GM23248 (cell line): ENCODE measurements at regions not wholly inside any gene's neighbourhood (a gene's known extent, or its start where the extent isn't known, plus 50 kb on each side); places are given as distances from the start of the nearest gene placed in this dataset.

Source experiments
- EZH2 ChIP-seq: fragments of 200-600 bp; sonication (generic); IDR thresholded peaks from 2 replicates; pipeline ENCODE4 v1.6.1; 2018; ENCODE audit warnings: antibody characterized with exemption, mild to moderate bottlenecking; ENCODE audit not compliant: insufficient read depth, poor library complexity, severe bottlenecking
- EZH2phosphoT487 ChIP-seq: fragments of 200-600 bp; sonication (generic); IDR thresholded peaks from 2 replicates; pipeline ENCODE4 v1.6.1; 2018; ENCODE audit warnings: antibody characterized with exemption, moderate library complexity, mild to moderate bottlenecking, low read depth; ENCODE audit not compliant: insufficient read depth

DNA sequence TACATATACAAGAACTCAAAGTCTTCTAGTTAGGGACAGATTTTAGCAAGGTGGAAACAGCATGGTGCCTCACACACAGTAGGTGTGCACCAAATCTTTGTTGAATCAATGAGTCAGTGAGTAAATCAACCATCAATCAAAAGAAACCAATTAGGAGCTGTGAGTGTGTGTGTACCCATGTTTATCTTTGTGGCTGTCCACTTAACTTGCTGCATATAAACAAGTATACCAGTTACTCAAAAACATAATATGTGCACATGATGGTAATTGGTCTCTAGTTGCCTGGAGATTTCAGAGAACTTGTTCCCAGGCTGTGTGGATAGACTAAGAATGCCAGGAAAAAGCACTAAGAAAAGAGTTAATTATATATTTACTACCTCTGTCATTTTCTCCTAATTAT is 272.2 kb upstream of the CCL2 start:
- no peak for TF ChIP-seq EZH2
- no peak for TF ChIP-seq EZH2phosphoT487
